Activated CD4-positive, CD25-positive, alpha-beta regulatory T cell (primary cell): ENCODE measurements at regions not wholly inside any gene's neighbourhood (a gene's known extent, or its start where the extent isn't known, plus 50 kb on each side); places are given as distances from the start of the nearest gene placed in this dataset.
"Not testable (repeated sequence)": the region's sequence is repeated elsewhere in the genome, so short reads cannot be mapped to it uniquely, and the experiment has no call there.

ENCODE experiments used
- DNase-seq, 4 experiments: peaks; one replicate each; lab custom pipeline; 2025; lab: John Stamatoyannopoulos, UW

- no peak for DNase-seq
Observed at GRCh38 chr3:148494451-148494850, 203.3 kb upstream of the AGTR1 start.

GRCh38 chr3:148500881-148501280, 196.8 kb upstream of the AGTR1 start:
- DNase-seq, result no peak

GRCh38 chr3:148510116-148510515, 187.6 kb upstream of the AGTR1 start:
- no peak for DNase-seq

GRCh38 chr3:148510561-148510960, 187.1 kb upstream of the AGTR1 start:
- no peak for DNase-seq

GRCh38 chr3:148512648-148513047, 185.1 kb upstream of the AGTR1 start:
- no peak for DNase-seq

- DNase-seq, result no peak
Observed at GRCh38 chr3:148513096-148513543, 184.6 kb upstream of the AGTR1 start.

- no peak for DNase-seq
Observed at GRCh38 chr3:148518520-148518919, 179.2 kb upstream of the AGTR1 start.

- not testable (repeated sequence) for DNase-seq
Observed at GRCh38 chr3:148525621-148526020, 172.1 kb upstream of the AGTR1 start.

- DNase-seq, result no peak
Observed at GRCh38 chr3:148528024-148528423, 169.7 kb upstream of the AGTR1 start.

GRCh38 chr3:148531836-148532235, 165.9 kb upstream of the AGTR1 start:
- no peak for DNase-seq

GRCh38 chr3:148532326-148532725, 165.4 kb upstream of the AGTR1 start:
- no peak for DNase-seq

GRCh38 chr3:148532774-148533173, 164.9 kb upstream of the AGTR1 start:
- DNase-seq, result no peak

- no peak for DNase-seq
Observed at GRCh38 chr3:148534089-148534988, 163.4 kb upstream of the AGTR1 start.

- DNase-seq, result no peak
Observed at GRCh38 chr3:148535001-148535400, 162.7 kb upstream of the AGTR1 start.

GRCh38 chr3:148540266-148540665, 157.4 kb upstream of the AGTR1 start:
- DNase-seq, result no peak

- DNase-seq, result no peak
Observed at GRCh38 chr3:148540851-148541250, 156.9 kb upstream of the AGTR1 start.

- DNase-seq, result no peak
Observed at GRCh38 chr3:148546959-148547358, 150.7 kb upstream of the AGTR1 start.

GRCh38 chr3:148551767-148552260, 145.9 kb upstream of the AGTR1 start:
- no peak for DNase-seq

GRCh38 chr3:148554367-148554766, 143.3 kb upstream of the AGTR1 start:
- no peak for DNase-seq

- no peak for DNase-seq
Observed at GRCh38 chr3:148556664-148557063, 141.0 kb upstream of the AGTR1 start.

- not testable (repeated sequence) for DNase-seq
Observed at GRCh38 chr3:148577579-148577978, 120.1 kb upstream of the AGTR1 start.

- no peak for DNase-seq
Observed at GRCh38 chr3:148582126-148582525, 115.6 kb upstream of the AGTR1 start.

GRCh38 chr3:148583793-148584192, 113.9 kb upstream of the AGTR1 start:
- no peak for DNase-seq

GRCh38 chr3:148584438-148584837, 113.3 kb upstream of the AGTR1 start:
- DNase-seq, result no peak
